ENCODE measurements at regions not wholly inside any gene's neighbourhood (a gene's known extent, or its start where the extent isn't known, plus 50 kb on each side); places are given as distances from the start of the nearest gene placed in this dataset.
"Not testable (repeated sequence)": the region's sequence is repeated elsewhere in the genome, so short reads cannot be mapped to it uniquely, and the experiment has no call there.

DNA sequence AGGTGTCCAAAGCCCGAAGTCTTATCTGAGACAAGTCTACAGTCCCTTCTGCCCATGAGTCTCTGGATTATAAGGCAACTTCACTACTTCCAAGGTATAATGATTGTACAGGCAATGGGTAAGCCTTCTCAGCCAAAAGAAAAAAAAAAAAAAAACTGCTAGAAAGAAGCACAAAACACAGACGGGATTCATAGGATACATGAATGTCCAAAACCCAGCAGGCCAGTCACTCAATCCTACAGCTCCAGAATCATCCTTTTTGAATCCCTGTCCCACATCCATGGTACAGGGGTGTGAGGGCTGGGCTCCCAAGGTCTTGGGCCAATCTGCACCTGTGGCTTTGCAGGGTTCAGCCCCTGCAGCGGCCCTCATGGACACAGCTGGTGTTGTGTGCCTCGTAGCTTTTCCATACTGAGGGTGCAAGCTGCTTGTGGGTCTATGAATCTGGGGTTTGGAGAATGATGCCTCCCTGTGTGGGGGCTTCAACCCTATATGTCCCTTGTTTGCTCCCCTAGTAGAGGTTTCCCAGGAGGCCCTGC is 331.6 kb downstream of the FOXD4L4 start:
- TF ChIP-seq, protein P1, sequence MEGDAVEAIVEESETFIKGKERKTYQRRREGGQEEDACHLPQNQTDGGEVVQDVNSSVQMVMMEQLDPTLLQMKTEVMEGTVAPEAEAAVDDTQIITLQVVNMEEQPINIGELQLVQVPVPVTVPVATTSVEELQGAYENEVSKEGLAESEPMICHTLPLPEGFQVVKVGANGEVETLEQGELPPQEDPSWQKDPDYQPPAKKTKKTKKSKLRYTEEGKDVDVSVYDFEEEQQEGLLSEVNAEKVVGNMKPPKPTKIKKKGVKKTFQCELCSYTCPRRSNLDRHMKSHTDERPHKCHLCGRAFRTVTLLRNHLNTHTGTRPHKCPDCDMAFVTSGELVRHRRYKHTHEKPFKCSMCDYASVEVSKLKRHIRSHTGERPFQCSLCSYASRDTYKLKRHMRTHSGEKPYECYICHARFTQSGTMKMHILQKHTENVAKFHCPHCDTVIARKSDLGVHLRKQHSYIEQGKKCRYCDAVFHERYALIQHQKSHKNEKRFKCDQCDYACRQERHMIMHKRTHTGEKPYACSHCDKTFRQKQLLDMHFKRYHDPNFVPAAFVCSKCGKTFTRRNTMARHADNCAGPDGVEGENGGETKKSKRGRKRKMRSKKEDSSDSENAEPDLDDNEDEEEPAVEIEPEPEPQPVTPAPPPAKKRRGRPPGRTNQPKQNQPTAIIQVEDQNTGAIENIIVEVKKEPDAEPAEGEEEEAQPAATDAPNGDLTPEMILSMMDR (IDR thresholded peaks at IDR 0.05): not testable (repeated sequence)
- not testable (repeated sequence) for TF ChIP-seq EZH2 (IDR thresholded peaks at IDR 0.05; ENCODE audit: borderline replicate concordance, insufficient read depth, low read depth, low read length, poor library complexity, severe bottlenecking)

Measured in B cell (primary cell).